ENCODE measurements at regions not wholly inside any gene's neighbourhood (a gene's known extent, or its start where the extent isn't known, plus 50 kb on each side); places are given as distances from the start of the nearest gene placed in this dataset.

DNA sequence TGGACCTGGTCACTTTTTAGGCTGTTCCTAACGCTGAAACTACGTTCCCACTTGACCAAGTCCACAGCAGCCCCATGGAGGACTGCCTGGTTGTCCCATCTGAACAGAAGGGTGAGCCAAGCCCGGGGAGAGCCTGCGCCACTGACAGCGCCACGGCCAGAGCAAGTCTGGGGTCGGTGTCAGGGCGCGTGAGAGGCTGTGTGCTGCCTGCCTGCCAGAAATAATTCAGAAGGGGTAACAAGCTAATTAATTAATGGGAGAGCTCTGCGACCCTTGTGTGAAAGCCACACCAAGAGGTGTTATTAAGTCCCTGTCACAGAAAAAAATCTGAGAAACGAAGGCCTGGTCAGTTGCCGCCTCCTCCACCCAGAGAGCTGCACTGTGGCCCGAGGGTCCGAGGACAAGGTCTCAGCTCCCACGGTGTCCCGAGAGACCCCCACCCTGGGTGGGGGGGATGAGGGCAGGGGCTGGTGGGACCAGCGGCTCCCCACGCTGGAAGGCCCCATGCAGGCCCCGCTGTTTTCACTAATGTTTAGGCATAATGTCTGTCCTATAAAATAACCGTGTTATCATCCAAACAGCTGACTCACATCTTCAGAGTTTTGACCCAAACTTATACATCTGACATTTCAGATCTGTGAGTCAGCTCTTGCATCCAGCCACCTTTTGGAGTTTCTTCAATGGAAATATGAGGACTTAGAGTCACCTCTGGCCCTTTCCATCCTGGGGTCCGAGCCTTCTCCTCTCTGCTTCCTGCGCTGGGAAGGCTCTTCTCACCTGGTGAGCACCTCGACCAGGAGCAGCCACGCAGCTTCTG lies 58.5 kb downstream of the DLL1 start:
- Histone ChIP-seq H3F3A (ENCODE audit: control insufficient read depth, insufficient read depth) (no peaks in the 10 kb centered on the region), H3K4me1 (ENCODE audit: control insufficient read depth, low read length) (no peaks in the 10 kb centered on the region), H3K36me3 (ENCODE audit: control insufficient read depth, low read length) (no peaks in the 10 kb centered on the region), H3K79me2 (ENCODE audit: control insufficient read depth, low read length) (no peaks in the 10 kb centered on the region), H3K9me2 (replicated peaks; ENCODE audit: control insufficient read depth, low read length) (no peaks in the 10 kb centered on the region), H3K9me3 (ENCODE audit: control insufficient read depth, insufficient read depth, low read length) (no peaks in the 10 kb centered on the region), H3K27me3 (ENCODE audit: control insufficient read depth, low read length) (no peaks in the 10 kb centered on the region), H4K20me1 (ENCODE audit: control insufficient read depth, insufficient read depth, low read depth, low read length) (no peaks in the 10 kb centered on the region), H3K4me3 (ENCODE audit: low read length) (no peak overlapping the region), H3K27ac (ENCODE audit: low read depth, low read length) (no peak overlapping the region), H3K4me2 (ENCODE audit: low read length) (no peak overlapping the region)
- TF ChIP-seq EZH2phosphoT487 (IDR thresholded peaks at IDR 0.05; ENCODE audit: borderline replicate concordance, low read length) = no peak
- TF ChIP-seq, protein P1, sequence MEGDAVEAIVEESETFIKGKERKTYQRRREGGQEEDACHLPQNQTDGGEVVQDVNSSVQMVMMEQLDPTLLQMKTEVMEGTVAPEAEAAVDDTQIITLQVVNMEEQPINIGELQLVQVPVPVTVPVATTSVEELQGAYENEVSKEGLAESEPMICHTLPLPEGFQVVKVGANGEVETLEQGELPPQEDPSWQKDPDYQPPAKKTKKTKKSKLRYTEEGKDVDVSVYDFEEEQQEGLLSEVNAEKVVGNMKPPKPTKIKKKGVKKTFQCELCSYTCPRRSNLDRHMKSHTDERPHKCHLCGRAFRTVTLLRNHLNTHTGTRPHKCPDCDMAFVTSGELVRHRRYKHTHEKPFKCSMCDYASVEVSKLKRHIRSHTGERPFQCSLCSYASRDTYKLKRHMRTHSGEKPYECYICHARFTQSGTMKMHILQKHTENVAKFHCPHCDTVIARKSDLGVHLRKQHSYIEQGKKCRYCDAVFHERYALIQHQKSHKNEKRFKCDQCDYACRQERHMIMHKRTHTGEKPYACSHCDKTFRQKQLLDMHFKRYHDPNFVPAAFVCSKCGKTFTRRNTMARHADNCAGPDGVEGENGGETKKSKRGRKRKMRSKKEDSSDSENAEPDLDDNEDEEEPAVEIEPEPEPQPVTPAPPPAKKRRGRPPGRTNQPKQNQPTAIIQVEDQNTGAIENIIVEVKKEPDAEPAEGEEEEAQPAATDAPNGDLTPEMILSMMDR (IDR thresholded peaks at IDR 0.05; ENCODE audit: low read depth, low read length, poor library complexity, severe bottlenecking) = no peak

DNA sequence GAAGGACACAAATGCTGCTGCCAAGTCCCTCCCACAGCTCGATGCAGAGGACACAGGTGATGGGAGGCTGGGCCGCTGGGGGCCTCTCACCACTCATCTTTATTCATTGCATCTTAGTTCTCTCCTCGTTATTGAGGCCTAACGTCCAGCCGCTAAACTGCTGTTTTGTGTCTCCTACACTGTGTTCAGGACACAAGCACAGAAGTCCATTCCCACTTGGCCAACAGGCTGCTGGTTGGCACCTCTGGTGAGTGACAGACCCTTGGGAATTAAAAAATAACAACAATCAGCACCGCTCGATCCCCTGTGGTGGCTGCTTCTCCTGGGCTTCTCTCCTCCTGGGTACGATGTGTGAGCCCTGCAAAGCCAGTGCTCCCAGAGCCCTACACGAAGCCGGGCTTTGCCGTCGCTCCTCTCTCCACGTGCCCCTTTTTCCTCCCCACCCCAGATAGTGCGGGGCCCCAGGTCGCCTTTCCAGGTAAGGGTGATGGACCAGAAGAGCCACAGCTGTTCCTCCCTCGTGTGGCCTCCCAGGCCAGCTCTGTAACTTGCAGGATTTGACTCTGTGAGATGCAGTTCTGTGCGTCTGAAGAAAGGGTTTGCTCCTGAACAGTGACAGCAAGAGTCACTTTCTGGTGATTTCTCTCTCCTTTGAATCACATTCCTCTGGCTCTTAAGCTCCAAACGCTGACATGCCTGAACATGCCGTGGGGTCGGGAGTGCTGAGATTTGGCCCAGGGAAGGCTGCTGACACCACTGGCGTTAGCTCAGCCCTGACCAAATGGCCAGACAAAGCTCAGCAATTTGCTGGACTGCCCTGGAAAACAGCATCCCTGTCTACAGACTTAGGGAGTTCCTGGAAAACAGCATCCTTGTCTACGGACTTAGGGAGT lies 59.3 kb downstream of the DLL1 start:
- Histone ChIP-seq H3K36me3 (ENCODE audit: control insufficient read depth, low read length) (no peaks in the 10 kb centered on the region), H3K9me3 (ENCODE audit: control insufficient read depth, insufficient read depth, low read length) (no peaks in the 10 kb centered on the region), H3K9me2 (replicated peaks; ENCODE audit: control insufficient read depth, low read length) (no peaks in the 10 kb centered on the region), H3K4me1 (ENCODE audit: control insufficient read depth, low read length) (no peaks in the 10 kb centered on the region), H3K4me2 (ENCODE audit: low read length) (no peak overlapping the region), H3K79me2 (ENCODE audit: control insufficient read depth, low read length) (no peaks in the 10 kb centered on the region), H3K27ac (ENCODE audit: low read depth, low read length) (no peak overlapping the region), H3K4me3 (ENCODE audit: low read length) (no peak overlapping the region), H3K27me3 (ENCODE audit: control insufficient read depth, low read length) (no peaks in the 10 kb centered on the region), H4K20me1 (ENCODE audit: control insufficient read depth, insufficient read depth, low read depth, low read length) (no peaks in the 10 kb centered on the region), H3F3A (ENCODE audit: control insufficient read depth, insufficient read depth) (no peaks in the 10 kb centered on the region)
- TF ChIP-seq EZH2phosphoT487 (IDR thresholded peaks at IDR 0.05; ENCODE audit: borderline replicate concordance, low read length) = no peak
- TF ChIP-seq, protein P1 (IDR thresholded peaks at IDR 0.05; ENCODE audit: low read depth, low read length, poor library complexity, severe bottlenecking) = no peak

GRCh38 chr6:170230520-170231292 lies 60.2 kb downstream of the DLL1 start:
- H3K36me3 ChIP-seq (ENCODE audit: control insufficient read depth, low read length) = no peaks in the 10 kb centered on the region
- H3K79me2 ChIP-seq (ENCODE audit: control insufficient read depth, low read length) = no peaks in the 10 kb centered on the region
- H3K9me2 ChIP-seq (replicated peaks; ENCODE audit: control insufficient read depth, low read length) = no peaks in the 10 kb centered on the region
- H3K9me3 ChIP-seq (ENCODE audit: control insufficient read depth, insufficient read depth, low read length) = no peaks in the 10 kb centered on the region
- H3K27ac ChIP-seq (ENCODE audit: low read depth, low read length) = no peak overlapping the region
- TF ChIP-seq, protein P1 (IDR thresholded peaks at IDR 0.05; ENCODE audit: low read depth, low read length, poor library complexity, severe bottlenecking) = no peak
- TF ChIP-seq EZH2phosphoT487 (IDR thresholded peaks at IDR 0.05; ENCODE audit: borderline replicate concordance, low read length) = no peak
- no peak overlapping the region for H3K4me3 ChIP-seq (ENCODE audit: low read length)
- H3K4me1 ChIP-seq (ENCODE audit: control insufficient read depth, low read length) = no peaks in the 10 kb centered on the region
- H3F3A ChIP-seq (ENCODE audit: control insufficient read depth, insufficient read depth) = no peaks in the 10 kb centered on the region
- H3K27me3 ChIP-seq (ENCODE audit: control insufficient read depth, low read length) = no peaks in the 10 kb centered on the region
- no peaks in the 10 kb centered on the region for H4K20me1 ChIP-seq (ENCODE audit: control insufficient read depth, insufficient read depth, low read depth, low read length)
- H3K4me2 ChIP-seq (ENCODE audit: low read length) = no peak overlapping the region
